ENCODE measurements at regions not wholly inside any gene's neighbourhood (a gene's known extent, or its start where the extent isn't known, plus 50 kb on each side); places are given as distances from the start of the nearest gene placed in this dataset.
"Not testable (repeated sequence)": the region's sequence is repeated elsewhere in the genome, so short reads cannot be mapped to it uniquely, and the experiment has no call there.

GRCh38 chr1:181169281-181169865 lies 80.9 kb downstream of the IER5 start:
- in situ Hi-C loops (cut with MboI; ENCODE audit: low sequenced_read_pairs) = loop anchor here (10.0 to 25.0 kb wide), 2 partner anchors 285 to 657 kb away; partner anchors contain the start of gene ACBD6

DNA sequence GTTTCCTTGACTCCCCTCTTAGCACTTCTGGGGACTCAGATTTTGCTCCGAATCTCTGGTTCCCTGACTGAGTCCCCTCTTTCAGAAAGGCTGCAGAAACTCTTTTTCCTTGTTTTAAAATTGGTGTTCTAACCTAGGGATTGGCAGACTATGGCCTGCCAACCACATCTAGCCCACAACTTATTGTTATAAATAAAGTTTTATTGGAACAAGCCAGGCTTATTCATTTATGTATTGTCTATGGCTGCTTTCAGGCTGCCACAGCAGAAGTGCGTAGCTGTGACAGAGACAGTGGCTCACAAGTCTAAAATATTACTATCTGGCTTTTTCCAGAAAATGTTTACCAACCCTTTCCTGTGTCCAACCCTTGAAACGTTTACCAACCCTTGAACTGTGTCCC lies 81.7 kb downstream of the IER5 start:
- in situ Hi-C loops (cut with MboI; ENCODE audit: low sequenced_read_pairs) = loop anchor here (25.0 kb wide), 1 partner anchor 658 kb away; the partner anchor contains the start of gene ACBD6

DNA sequence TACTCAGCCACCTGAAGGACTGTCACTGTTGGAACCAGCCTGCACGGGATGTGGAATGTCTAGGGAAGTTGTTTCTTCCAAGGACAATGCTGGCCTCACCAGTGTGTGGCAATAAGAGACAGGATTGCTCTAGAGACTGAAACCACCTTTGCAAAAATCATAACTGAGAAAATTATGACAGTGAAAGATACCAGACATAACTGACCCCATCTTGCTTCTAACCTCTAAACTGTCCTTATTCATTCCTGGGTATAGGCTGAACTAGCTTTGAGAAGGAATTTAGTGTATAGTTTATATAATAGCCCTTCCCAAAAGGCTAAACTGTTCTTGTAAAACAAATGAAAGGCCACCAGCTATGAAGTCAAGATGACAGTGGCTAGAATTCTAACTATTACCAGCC lies 83.6 kb downstream of the IER5 start:
- in situ Hi-C loops (cut with MboI; ENCODE audit: low sequenced_read_pairs) = loop anchor here (25.0 kb wide), 1 partner anchor 660 kb away; the partner anchor contains the start of gene ACBD6

DNA sequence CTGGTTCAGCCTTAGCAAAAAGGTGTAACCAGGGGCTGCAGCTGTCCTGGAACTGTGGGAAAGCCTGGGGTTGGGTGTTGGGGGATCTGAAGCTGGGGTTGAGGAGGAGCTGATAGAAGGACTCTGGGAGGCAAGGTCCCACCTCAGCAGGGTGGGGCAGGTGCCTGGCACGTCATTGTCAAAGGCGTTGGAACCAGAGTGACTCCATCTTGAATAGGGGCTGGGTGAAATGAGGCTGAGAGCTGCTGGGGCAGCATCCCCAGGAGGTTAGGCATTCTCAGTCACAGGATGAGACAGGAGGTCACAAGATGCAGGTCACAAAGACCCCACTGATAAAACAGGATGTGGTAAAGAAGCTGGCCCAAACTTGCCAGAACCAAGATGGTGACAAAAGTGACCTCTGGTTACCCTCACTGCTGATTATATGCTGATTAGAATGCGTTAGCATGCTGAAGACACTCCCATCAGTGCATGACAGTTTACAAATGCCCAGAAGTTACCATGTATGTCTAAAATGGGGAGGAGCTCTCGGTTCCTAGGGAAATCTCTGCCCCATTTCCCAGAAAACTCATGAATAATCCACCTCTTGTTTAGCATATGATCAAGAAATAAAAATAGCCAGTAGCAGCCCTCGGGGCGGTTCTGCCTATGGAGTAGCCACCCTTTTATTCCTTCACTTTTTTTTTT lies 85.4 kb downstream of the IER5 start:
- in situ Hi-C loops (cut with MboI; ENCODE audit: low sequenced_read_pairs) = loop anchor here (25.0 kb wide), 1 partner anchor 662 kb away; the partner anchor contains the start of gene ACBD6

- in situ Hi-C loops (cut with MboI; ENCODE audit: low sequenced_read_pairs) = loop anchor here (25.0 kb wide), 1 partner anchor 663 kb away; the partner anchor contains the start of gene ACBD6
Observed at GRCh38 chr1:181174861-181175260, 86.4 kb downstream of the IER5 start.

- in situ Hi-C loops (cut with MboI; ENCODE audit: low sequenced_read_pairs) = no loop called here
Observed at GRCh38 chr1:181175356-181175910, 86.9 kb downstream of the IER5 start.

GRCh38 chr1:181175955-181176354 lies 87.5 kb downstream of the IER5 start:
- in situ Hi-C loops (cut with MboI; ENCODE audit: low sequenced_read_pairs) = no loop called here

GRCh38 chr1:181178241-181178879 lies 89.9 kb downstream of the IER5 start:
- in situ Hi-C loops (cut with MboI; ENCODE audit: low sequenced_read_pairs) = no loop called here

- in situ Hi-C loops (cut with MboI; ENCODE audit: low sequenced_read_pairs) = no loop called here
Observed at GRCh38 chr1:181179279-181179986, 90.9 kb downstream of the IER5 start.

DNA sequence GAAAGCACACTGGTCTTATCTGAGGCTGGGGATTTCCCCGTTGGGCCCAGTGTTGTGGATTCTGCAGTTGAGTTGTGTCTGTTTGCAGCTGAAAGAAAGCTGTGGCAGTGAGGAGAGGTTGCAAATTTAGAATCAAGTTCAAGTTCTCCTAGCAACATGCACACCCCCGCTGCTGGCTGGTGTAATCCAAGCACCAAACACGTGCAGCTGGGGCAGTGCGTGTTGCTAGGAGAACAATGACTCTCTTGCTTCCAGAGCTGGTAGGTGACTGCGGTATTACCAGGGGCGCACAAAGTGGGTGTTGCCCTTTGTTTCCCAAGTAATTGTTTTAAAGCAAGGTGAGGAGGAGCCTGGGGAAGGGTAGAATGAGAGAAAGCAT lies 91.5 kb downstream of the IER5 start:
- in situ Hi-C loops (cut with MboI; ENCODE audit: low sequenced_read_pairs) = no loop called here

- in situ Hi-C loops (cut with MboI; ENCODE audit: low sequenced_read_pairs) = no loop called here
Observed at GRCh38 chr1:181180407-181181031, 92.0 kb downstream of the IER5 start.

DNA sequence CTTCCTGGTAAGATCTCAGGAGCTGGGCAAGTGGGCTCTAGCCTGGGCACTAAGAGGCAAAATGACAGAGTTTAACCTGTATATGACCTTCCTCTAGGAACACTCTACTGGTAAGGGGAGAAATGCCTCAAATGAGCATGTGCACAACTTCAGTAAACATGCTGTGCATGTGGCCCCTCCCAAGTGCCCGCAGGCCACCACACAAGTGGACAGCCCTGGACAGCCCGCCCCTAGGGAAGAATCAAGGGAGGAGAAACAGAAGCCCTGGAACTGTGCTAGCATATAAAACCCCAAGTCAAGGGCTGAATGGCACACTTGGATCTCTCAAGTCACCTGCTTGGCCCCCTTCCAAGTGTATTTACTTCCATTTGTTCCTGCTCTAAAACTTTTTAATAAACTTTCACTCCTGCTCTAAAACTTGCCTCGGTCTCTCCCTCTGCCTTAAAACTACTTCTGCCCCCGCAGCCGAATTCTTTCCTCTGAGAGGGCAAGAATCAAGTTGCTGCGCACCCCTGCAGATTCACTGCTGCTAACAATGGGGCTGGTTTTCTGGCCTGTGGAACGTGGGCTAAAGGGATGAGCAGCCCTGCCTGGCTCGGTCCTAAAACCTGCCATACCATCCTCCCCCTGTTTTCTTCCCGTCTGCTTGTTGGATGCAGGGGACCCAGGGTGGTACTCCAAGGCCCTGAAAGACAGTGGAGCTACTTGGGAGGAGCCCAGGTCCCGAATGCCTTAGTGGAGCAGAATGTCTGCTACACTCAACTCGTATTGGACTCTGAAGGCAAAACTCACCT lies 93.5 kb downstream of the IER5 start:
- in situ Hi-C loops (cut with MboI; ENCODE audit: low sequenced_read_pairs) = no loop called here

DNA sequence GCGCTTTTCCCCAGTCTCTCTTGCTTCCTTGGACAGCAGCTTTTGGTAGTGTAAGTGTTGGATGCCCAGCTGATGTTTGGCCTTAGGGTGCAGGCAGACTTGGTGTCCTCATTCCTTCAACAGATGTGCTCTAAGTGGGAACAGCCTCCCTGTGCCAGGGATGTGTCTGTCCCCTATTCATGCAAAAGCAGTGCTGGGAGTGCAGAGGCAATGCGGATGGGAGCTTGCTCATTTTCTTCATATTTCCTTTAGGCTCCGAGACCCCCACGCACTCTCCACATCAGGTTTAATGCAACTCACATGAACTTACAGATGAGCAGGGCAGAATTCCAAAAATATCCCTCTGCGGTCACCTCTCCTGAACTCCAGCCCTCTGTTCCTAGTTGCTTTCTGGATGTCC lies 96.1 kb downstream of the IER5 start:
- in situ Hi-C loops (cut with MboI; ENCODE audit: low sequenced_read_pairs) = no loop called here

DNA sequence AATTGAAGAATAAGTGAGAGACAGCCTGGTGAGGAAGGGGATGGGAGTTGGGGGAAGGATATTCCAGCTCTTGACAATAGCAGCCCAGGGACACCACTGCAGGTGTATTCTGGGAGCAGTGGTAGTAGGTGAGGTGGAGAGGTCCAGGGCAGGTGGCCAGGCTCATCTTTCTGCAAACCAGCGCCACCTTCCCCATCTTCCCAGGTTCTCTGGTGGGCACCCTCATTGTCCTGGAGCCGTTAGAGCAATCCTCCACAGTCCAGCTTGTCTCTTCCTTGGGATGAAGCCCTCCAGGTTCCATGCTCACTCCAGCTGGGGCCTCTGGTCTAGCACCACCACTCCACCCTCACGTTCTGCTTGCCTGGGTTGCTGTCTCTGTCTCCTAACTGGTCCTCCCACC lies 97.0 kb downstream of the IER5 start:
- in situ Hi-C loops (cut with MboI; ENCODE audit: low sequenced_read_pairs) = no loop called here

- in situ Hi-C loops (cut with MboI; ENCODE audit: low sequenced_read_pairs) = not testable (repeated sequence)
Observed at GRCh38 chr1:181186133-181186532, 97.6 kb downstream of the IER5 start.

DNA sequence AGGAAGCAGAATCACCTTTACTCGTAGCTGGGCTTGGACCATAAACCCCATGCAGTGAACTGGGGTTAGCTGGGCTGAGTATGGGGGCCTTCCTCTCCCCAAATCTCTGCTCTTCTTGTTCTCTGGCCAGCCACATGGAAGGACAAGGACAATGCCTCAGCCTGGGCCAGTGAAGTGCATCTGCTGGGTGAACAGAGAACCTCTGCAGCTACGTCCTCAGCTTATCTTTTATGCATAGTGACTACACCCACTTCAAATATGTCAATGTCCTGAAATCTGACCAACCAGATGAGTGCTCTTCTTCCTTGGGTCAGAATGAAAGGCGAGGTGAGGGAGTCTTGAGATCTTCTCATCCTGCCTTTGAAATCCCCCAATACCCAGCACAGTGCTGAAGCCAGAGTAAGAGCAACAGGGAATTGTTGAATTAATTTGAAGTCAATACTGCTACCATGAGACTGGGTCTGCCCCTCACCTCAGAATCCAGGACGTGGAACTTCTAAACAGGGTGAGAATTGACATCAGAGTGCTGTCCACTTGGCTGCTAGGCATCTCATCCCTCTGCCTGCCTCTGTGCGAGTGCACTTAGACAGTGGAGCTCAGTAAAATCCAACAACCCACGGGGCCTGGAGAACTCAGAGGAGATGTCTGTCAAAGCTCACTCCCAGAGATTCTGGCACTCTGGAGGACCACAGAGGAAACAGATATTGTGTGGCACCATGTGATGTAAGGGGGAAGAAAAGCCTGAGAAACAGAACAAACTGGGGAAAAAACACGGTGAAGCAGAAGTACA lies 99.0 kb downstream of the IER5 start:
- in situ Hi-C loops (cut with MboI; ENCODE audit: low sequenced_read_pairs) = no loop called here

DNA sequence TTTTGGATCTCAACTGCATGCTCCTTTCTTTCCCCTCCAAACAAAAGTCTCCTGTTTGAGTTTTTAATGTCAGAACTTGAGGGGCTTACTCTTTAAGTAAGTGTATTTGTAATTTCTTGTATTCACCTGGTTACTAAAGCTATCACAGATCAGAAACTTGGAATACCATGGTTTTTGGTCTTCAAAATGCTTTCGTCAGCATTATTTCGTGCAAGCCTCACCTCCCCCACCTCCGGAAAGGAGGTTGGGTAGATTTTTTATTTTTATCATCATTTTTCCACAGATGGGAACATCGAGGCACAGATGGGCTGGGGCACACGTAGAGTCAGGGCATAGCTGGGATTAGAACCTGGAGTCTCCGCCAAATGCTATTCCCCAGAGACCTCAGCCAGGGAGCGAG lies 100.7 kb downstream of the IER5 start:
- in situ Hi-C loops (cut with MboI; ENCODE audit: low sequenced_read_pairs) = no loop called here

- in situ Hi-C loops (cut with MboI; ENCODE audit: low sequenced_read_pairs) = no loop called here
Observed at GRCh38 chr1:181189691-181190363, 101.3 kb downstream of the IER5 start.

Data from HL-60/S4 treated with phorbol 12-myristate 13-acetate at 8.2 ng/mL for 4 days and 3 days (cell line).